GM23338 (cell line): ENCODE measurements at regions not wholly inside any gene's neighbourhood (a gene's known extent, or its start where the extent isn't known, plus 50 kb on each side); places are given as distances from the start of the nearest gene placed in this dataset.

Source experiments
- JUNB ChIP-seq: IDR thresholded peaks from one replicate; pipeline ENCODE4 v1.6.1; 2016; ENCODE audit warnings: antibody characterized with exemption; ENCODE audit not compliant: unreplicated experiment
- POLR2AphosphoS5 ChIP-seq: IDR thresholded peaks from 2 replicates; pipeline ENCODE4 v1.6.1; 2016; ENCODE audit warnings: antibody characterized with exemption, low read depth
- TF ChIP-seq, protein P1 (sequence below), 2 experiments: fragments of 200-600 bp in 1 of 2; sonication (generic) in 1 of 2; conservative IDR thresholded peaks; 2 replicates each; pipeline versions ENCODE4 v1.5.1 to v1.6.1; 2016 to 2017; ENCODE audit warnings: antibody characterized with exemption in 2 of 2, low read depth in 2 of 2, mild to moderate bottlenecking in 2 of 2, moderate library complexity in 1 of 2

GRCh38 chr20:52379723-52380336, 188.3 kb upstream of the ZFP64 start:
- TF ChIP-seq, protein P1, sequence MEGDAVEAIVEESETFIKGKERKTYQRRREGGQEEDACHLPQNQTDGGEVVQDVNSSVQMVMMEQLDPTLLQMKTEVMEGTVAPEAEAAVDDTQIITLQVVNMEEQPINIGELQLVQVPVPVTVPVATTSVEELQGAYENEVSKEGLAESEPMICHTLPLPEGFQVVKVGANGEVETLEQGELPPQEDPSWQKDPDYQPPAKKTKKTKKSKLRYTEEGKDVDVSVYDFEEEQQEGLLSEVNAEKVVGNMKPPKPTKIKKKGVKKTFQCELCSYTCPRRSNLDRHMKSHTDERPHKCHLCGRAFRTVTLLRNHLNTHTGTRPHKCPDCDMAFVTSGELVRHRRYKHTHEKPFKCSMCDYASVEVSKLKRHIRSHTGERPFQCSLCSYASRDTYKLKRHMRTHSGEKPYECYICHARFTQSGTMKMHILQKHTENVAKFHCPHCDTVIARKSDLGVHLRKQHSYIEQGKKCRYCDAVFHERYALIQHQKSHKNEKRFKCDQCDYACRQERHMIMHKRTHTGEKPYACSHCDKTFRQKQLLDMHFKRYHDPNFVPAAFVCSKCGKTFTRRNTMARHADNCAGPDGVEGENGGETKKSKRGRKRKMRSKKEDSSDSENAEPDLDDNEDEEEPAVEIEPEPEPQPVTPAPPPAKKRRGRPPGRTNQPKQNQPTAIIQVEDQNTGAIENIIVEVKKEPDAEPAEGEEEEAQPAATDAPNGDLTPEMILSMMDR (conservative IDR thresholded peaks at IDR 0.05; ENCODE audit: low read depth in 2 of 2) = peak; percentile 76 to 99
- no peak for TF ChIP-seq JUNB
- no peak for TF ChIP-seq POLR2AphosphoS5
